Gastroesophageal sphincter (tissue), 4 donors: ENCODE measurements at regions not wholly inside any gene's neighbourhood (a gene's known extent, or its start where the extent isn't known, plus 50 kb on each side); places are given as distances from the start of the nearest gene placed in this dataset.
A peak's percentile ranks its signal among the peaks of the same experiment; 100 is the strongest.

ENCODE experiments used
- ATAC-seq: fragments of 150-250 bp; one replicate; pipeline ENCODE4 v1.9.1; 2016; ENCODE audit warnings: mild to moderate bottlenecking, moderate library complexity
- H3K27ac ChIP-seq, 4 donors: fragments of 200-600 bp; sonication (generic) in 3 of 4; 1 replicate in 3 of 4; 2 replicates in 1 of 4; pipeline ENCODE4 v1.5.1; 2016 to 2019
- H3K27me3 ChIP-seq: fragments of 200-600 bp; sonication (generic); one replicate; pipeline ENCODE4 v1.5.1; 2019
- H3K36me3 ChIP-seq, 2 donors: fragments of 200-600 bp; sonication (generic); one replicate each; pipeline ENCODE4 v1.5.1; 2019; ENCODE audit warnings: control low read depth in 1 of 2
- H3K4me1 ChIP-seq, 3 donors: fragments of 200-600 bp; sonication (generic); 1 replicate in 2 of 3; 2 replicates in 1 of 3; pipeline ENCODE4 v1.5.1; 2016 to 2019; ENCODE audit warnings: control low read depth in 2 of 3
- H3K4me3 ChIP-seq, 2 donors: fragments of 200-600 bp; sonication (generic); one replicate each; pipeline ENCODE4 v1.5.1; 2019; ENCODE audit warnings: mild to moderate bottlenecking in 1 of 2, moderate library complexity in 1 of 2
- H3K9me3 ChIP-seq, 3 donors: fragments of 200-600 bp; sonication (generic); one replicate each; pipeline ENCODE4 v1.5.1; 2017 to 2019; ENCODE audit warnings: control low read depth in 2 of 3
- EP300 ChIP-seq: sonication (generic); formaldehyde crosslinking; IDR thresholded peaks from one replicate; pipeline ENCODE4 v1.6.1; 2017; ENCODE audit warnings: antibody characterized with exemption, mild to moderate bottlenecking
- POLR2A ChIP-seq, 2 donors: fragments of 450-650 bp; IDR thresholded peaks; one replicate each; pipeline ENCODE4 v1.6.1; 2017; ENCODE audit warnings: antibody characterized with exemption in 2 of 2, mild to moderate bottlenecking in 2 of 2, moderate library complexity in 1 of 2
- POLR2AphosphoS5 ChIP-seq: sonication (generic); formaldehyde crosslinking; IDR thresholded peaks from one replicate; pipeline ENCODE4 v1.6.1; 2017; ENCODE audit warnings: antibody characterized with exemption
- WGBS, 2 donors: methylation state at CpG; one replicate each; pipeline ENCODE4 v1.1.5; 2018; ENCODE audit warnings: low coverage in 1 of 2; 5-methylcytosine and 5-hydroxymethylcytosine counted together
- TF ChIP-seq, protein P1 (sequence below), 4 experiments: fragments of 200-600 bp in 2 of 4; fragments of 450-650 bp in 2 of 4; sonication (generic) in 1 of 4; IDR thresholded peaks; one replicate each; pipeline ENCODE4 v1.5.1; 2017 to 2019; ENCODE audit warnings: antibody characterized with exemption in 4 of 4, mild to moderate bottlenecking in 2 of 4, moderate library complexity in 2 of 4

GRCh38 chrX:69073241-69073640 lies 92.0 kb downstream of the PJA1 start:
- H3K4me1 ChIP-seq, result peaks cover 0 to 11% (median 0%) of the 10 kb centered on the region in 3 donors
- TF ChIP-seq, protein P1, sequence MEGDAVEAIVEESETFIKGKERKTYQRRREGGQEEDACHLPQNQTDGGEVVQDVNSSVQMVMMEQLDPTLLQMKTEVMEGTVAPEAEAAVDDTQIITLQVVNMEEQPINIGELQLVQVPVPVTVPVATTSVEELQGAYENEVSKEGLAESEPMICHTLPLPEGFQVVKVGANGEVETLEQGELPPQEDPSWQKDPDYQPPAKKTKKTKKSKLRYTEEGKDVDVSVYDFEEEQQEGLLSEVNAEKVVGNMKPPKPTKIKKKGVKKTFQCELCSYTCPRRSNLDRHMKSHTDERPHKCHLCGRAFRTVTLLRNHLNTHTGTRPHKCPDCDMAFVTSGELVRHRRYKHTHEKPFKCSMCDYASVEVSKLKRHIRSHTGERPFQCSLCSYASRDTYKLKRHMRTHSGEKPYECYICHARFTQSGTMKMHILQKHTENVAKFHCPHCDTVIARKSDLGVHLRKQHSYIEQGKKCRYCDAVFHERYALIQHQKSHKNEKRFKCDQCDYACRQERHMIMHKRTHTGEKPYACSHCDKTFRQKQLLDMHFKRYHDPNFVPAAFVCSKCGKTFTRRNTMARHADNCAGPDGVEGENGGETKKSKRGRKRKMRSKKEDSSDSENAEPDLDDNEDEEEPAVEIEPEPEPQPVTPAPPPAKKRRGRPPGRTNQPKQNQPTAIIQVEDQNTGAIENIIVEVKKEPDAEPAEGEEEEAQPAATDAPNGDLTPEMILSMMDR (IDR thresholded peaks at IDR 0.05), result no peak
- TF ChIP-seq EP300 (no peak), POLR2A (IDR thresholded peaks at IDR 0.05) (no peak), POLR2AphosphoS5 (no peak)
- no peaks in the 10 kb centered on the region for H3K9me3 ChIP-seq
- no peak overlapping the region for H3K27ac ChIP-seq
- no peak overlapping the region for H3K4me3 ChIP-seq
- no peak for ATAC-seq
- H3K27me3 ChIP-seq, result no peaks in the 10 kb centered on the region
- 63 to 100% methylated on average over 1 to 2 of the region's 4 CpGs for WGBS, 2 donors
- H3K36me3 ChIP-seq, result no peaks in the 10 kb centered on the region

- H3K27ac ChIP-seq, result no peak overlapping the region
- no peak for TF ChIP-seq POLR2AphosphoS5
- TF ChIP-seq, protein P1 (IDR thresholded peaks at IDR 0.05), result no peak
- TF ChIP-seq EP300, result no peak
- no peak for TF ChIP-seq POLR2A (IDR thresholded peaks at IDR 0.05)
- no peak for ATAC-seq
- WGBS, 2 donors, result 60% methylated on average over 5 of the region's 6 CpGs; no CpG with 5 or more reads in 1 of the 2 donors
- no peaks in the 10 kb centered on the region for H3K36me3 ChIP-seq
- peaks cover 0 to 11% (median 0%) of the 10 kb centered on the region in 3 donors for H3K4me1 ChIP-seq
- H3K27me3 ChIP-seq, result no peaks in the 10 kb centered on the region
- H3K9me3 ChIP-seq, result no peaks in the 10 kb centered on the region
- no peak overlapping the region for H3K4me3 ChIP-seq
These were observed 92.7 kb downstream of the PJA1 start for GRCh38 chrX:69072486-69073006.

DNA sequence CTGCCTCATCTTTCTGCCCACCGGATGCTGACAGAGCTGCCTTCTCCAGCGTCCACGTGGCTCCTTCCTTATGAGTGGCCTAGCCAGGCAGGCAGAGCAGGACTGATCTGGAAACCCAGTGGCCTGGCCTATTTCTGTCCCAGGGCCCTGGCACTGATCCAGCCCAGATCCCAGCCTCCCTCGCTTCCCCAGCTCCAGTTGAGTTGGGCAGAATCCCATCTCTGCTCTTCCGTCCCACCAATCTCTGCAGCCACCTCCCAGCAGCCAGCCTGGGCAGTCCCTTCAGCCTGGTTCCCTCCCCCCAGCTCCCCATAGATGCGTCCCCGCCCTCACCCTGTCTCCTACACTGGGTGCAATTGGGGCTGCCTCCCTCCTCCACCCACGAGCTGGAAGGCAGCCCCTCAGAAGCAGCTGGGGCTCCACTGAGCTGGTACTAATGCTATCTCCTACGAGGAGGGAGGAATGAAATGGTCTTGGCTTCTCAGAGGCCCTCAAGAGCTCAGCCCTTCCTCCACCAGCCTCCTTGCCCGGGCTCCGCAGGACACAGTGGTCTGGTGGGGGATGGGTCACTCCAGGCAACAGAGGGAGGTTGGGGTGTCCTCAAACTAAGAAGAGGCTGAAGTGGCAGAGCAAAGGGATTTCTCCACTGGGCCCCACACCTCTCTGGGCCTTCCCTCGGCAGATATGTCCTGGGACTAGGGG lies 94.2 kb downstream of the PJA1 start:
- no peak for TF ChIP-seq EP300
- no peak for TF ChIP-seq POLR2AphosphoS5
- TF ChIP-seq POLR2A (IDR thresholded peaks at IDR 0.05), result no peak
- TF ChIP-seq, protein P1 (IDR thresholded peaks at IDR 0.05), result no peak
- Histone ChIP-seq H3K27me3 (no peaks in the 10 kb centered on the region), H3K36me3 (no peaks in the 10 kb centered on the region), H3K27ac (no peak overlapping the region), H3K4me3 (no peak overlapping the region), H3K4me1 (peaks cover 0 to 11% (median 0%) of the 10 kb centered on the region in 3 donors), H3K9me3 (no peaks in the 10 kb centered on the region)
- 20 to 49% methylated on average over 1 to 4 of the region's 12 CpGs for WGBS, 2 donors
- peak; percentile 43 for ATAC-seq

GRCh38 chrX:69069876-69070275 lies 95.4 kb downstream of the PJA1 start:
- TF ChIP-seq POLR2A (IDR thresholded peaks at IDR 0.05) (no peak), POLR2AphosphoS5 (no peak), EP300 (no peak)
- TF ChIP-seq, protein P1 (IDR thresholded peaks at IDR 0.05), result no peak
- ATAC-seq, result no peak
- Histone ChIP-seq H3K27ac (no peak overlapping the region), H3K4me1 (peaks cover 0 to 11% (median 0%) of the 10 kb centered on the region in 3 donors), H3K36me3 (no peaks in the 10 kb centered on the region), H3K27me3 (no peaks in the 10 kb centered on the region), H3K9me3 (no peaks in the 10 kb centered on the region), H3K4me3 (no peak overlapping the region)
- WGBS, 2 donors, result no CpG with 5 or more reads among the region's 3 CpGs

GRCh38 chrX:69069086-69069445 lies 96.2 kb downstream of the PJA1 start:
- no peak overlapping the region for H3K27ac ChIP-seq
- peaks cover 0 to 11% (median 0%) of the 10 kb centered on the region in 3 donors for H3K4me1 ChIP-seq
- no peak overlapping the region for H3K4me3 ChIP-seq
- no peaks in the 10 kb centered on the region for H3K27me3 ChIP-seq
- H3K9me3 ChIP-seq, result no peaks in the 10 kb centered on the region
- ATAC-seq, result no peak
- no peaks in the 10 kb centered on the region for H3K36me3 ChIP-seq
- TF ChIP-seq POLR2A (IDR thresholded peaks at IDR 0.05) (no peak), EP300 (no peak), POLR2AphosphoS5 (no peak)
- TF ChIP-seq, protein P1 (IDR thresholded peaks at IDR 0.05), result no peak
- no CpG with 5 or more reads among the region's 4 CpGs for WGBS, 2 donors
